HepG2 (cell line): ENCODE measurements at regions not wholly inside any gene's neighbourhood (a gene's known extent, or its start where the extent isn't known, plus 50 kb on each side); places are given as distances from the start of the nearest gene placed in this dataset.

ENCODE experiments used
- DR1 ChIP-seq: sonication (generic); formaldehyde crosslinking; IDR thresholded peaks from 2 replicates; pipeline ENCODE4 v1.8.0; 2021; ENCODE audit warnings: mild to moderate bottlenecking, missing genetic modification reagents, inconsistent platforms
- FOXK1 ChIP-seq: sonication (generic); formaldehyde crosslinking; IDR thresholded peaks from 2 replicates; pipeline ENCODE4 v1.4.0; 2020; ENCODE audit warnings: low read depth, missing genetic modification reagents, borderline replicate concordance
- GATAD2A ChIP-seq: IDR thresholded peaks from 2 replicates; pipeline ENCODE4 v1.6.1; 2016
- GZF1 ChIP-seq: sonication (generic); formaldehyde crosslinking; IDR thresholded peaks from 2 replicates; pipeline ENCODE4 v1.5.1; 2020; ENCODE audit warnings: mild to moderate bottlenecking, missing genetic modification reagents
- HNRNPL ChIP-seq: fragments of 200-400 bp; formaldehyde crosslinking; IDR thresholded peaks from 2 replicates; pipeline ENCODE4 v1.6.1; 2017; ENCODE audit warnings: mild to moderate bottlenecking, low read depth, low read length
- IKZF1 ChIP-seq: fragments of 450-650 bp; IDR thresholded peaks from 2 replicates; pipeline ENCODE4 v1.7.1; 2016
- KLF11 ChIP-seq: IDR thresholded peaks from 2 replicates; pipeline ENCODE4 v1.6.1; 2016; ENCODE audit warnings: missing compliant biosample characterization
- MEIS1 ChIP-seq: sonication (generic); formaldehyde crosslinking; IDR thresholded peaks from 2 replicates; pipeline ENCODE4 v1.9.0; 2021; ENCODE audit warnings: mild to moderate bottlenecking, missing genetic modification reagents, moderate library complexity, borderline replicate concordance
- NAIF1 ChIP-seq: sonication (generic); formaldehyde crosslinking; IDR thresholded peaks from 2 replicates; pipeline ENCODE4 v1.5.0; 2020; ENCODE audit warnings: mild to moderate bottlenecking, missing genetic modification reagents, borderline replicate concordance
- PAWR ChIP-seq: sonication (generic); formaldehyde crosslinking; IDR thresholded peaks from 2 replicates; pipeline ENCODE4 v1.4.0; 2020; ENCODE audit warnings: missing genetic modification reagents, mild to moderate bottlenecking, borderline replicate concordance
- PRMT3 ChIP-seq: sonication (generic); formaldehyde crosslinking; IDR thresholded peaks from 2 replicates; pipeline ENCODE4 v1.8.1; 2022; ENCODE audit warnings: low read depth, mild to moderate bottlenecking, moderate library complexity, missing genetic modification reagents, borderline replicate concordance
- SOX6 ChIP-seq, 2 experiments: fragments of 450-650 bp in 1 of 2; sonication (generic) in 1 of 2; formaldehyde crosslinking in 1 of 2; IDR thresholded peaks; 2 replicates each; pipeline versions ENCODE4 v1.4.0 to v1.6.1; 2017 to 2020; ENCODE audit warnings: antibody characterized with exemption in 1 of 2, mild to moderate bottlenecking in 1 of 2, missing genetic modification reagents in 1 of 2
- TBL1XR1 ChIP-seq: fragments of 150-350 bp; IDR thresholded peaks from 2 replicates; pipeline ENCODE4 v1.6.1; 2014; ENCODE audit warnings: borderline replicate concordance, low read length; ENCODE audit not compliant: partially characterized antibody
- ZBTB20 ChIP-seq: sonication (generic); formaldehyde crosslinking; IDR thresholded peaks from 2 replicates; pipeline ENCODE4 v1.8.1; 2023; ENCODE audit warnings: missing genetic modification reagents, low read depth, mild to moderate bottlenecking, borderline replicate concordance
- ZEB1 ChIP-seq: IDR thresholded peaks from 2 replicates; pipeline ENCODE4 v1.6.1; 2012; ENCODE audit warnings: mild to moderate bottlenecking, low read depth, inconsistent platforms; ENCODE audit not compliant: insufficient replicate concordance
- ZNF430 ChIP-seq: sonication (generic); formaldehyde crosslinking; IDR thresholded peaks from 2 replicates; pipeline ENCODE4 v1.9.0; 2021; ENCODE audit warnings: mild to moderate bottlenecking, missing genetic modification reagents
- ZNF788 ChIP-seq: sonication (generic); formaldehyde crosslinking; IDR thresholded peaks from 2 replicates; pipeline ENCODE4 v1.5.0; 2020; ENCODE audit warnings: mild to moderate bottlenecking, missing genetic modification reagents, borderline replicate concordance
- TF ChIP-seq, protein P1 (sequence below): sonication (generic); formaldehyde crosslinking; IDR thresholded peaks from 2 replicates; pipeline ENCODE4 v1.5.0; 2020; ENCODE audit warnings: mild to moderate bottlenecking, missing genetic modification reagents, borderline replicate concordance
- TF ChIP-seq, protein P2 (sequence below): sonication (generic); formaldehyde crosslinking; IDR thresholded peaks from 2 replicates; pipeline ENCODE4 v1.4.0; 2020; ENCODE audit warnings: missing genetic modification reagents
- TF ChIP-seq, protein P3 (sequence below): sonication (generic); formaldehyde crosslinking; IDR thresholded peaks from 2 replicates; pipeline ENCODE4 v1.5.0; 2020; ENCODE audit warnings: missing genetic modification reagents
- TF ChIP-seq, protein P4 (sequence below): sonication (generic); formaldehyde crosslinking; IDR thresholded peaks from 2 replicates; pipeline ENCODE4 v1.5.0; 2020; ENCODE audit warnings: missing genetic modification reagents, mild to moderate bottlenecking, borderline replicate concordance

DNA sequence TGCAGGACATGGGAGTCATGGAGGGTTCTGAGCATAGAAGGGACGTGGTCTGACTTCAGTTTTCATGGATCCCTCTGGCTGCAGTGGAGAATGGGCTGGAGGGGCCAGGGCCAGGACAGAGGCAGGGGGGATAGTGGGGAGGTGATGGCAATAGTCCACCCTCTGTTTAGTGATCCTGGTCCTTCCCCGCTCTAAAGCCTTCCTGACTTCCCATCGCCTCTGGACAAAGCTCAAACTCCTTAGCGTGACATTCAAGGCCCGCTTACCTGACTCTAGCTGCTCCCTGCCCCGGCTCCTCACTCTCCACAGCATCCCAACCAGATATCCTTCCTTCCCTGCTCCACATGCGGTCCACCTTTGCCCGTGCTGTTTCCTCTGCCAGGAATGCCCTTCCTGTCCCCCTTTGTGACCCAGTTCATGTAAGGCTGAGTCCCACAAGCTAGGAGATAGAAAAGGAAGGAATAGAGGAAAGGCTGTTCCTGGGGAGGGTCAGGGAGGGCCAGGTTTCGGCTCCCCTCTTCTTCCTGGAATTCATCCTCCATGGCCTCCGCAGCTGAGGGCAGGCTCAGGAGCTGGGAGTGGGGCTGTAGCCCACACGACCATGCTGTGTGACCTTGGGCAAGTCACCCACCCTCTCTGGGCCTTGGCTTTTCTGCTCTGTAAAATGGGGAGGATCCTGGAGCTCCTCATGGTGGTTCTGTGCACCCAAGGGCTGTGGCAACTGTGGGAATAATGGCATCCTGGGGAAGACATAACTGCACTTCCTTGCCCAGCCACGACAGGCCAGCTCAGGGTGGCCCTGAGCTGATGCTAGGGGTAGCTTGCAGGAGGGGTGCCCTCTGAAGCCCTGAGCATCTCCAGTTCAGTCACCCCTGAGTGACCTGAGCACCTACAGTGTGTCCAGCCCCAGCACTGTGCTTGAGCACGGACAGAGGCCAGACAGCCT, 116.1 kb downstream of the CEBPB start (continued):
- TF ChIP-seq, protein P1, sequence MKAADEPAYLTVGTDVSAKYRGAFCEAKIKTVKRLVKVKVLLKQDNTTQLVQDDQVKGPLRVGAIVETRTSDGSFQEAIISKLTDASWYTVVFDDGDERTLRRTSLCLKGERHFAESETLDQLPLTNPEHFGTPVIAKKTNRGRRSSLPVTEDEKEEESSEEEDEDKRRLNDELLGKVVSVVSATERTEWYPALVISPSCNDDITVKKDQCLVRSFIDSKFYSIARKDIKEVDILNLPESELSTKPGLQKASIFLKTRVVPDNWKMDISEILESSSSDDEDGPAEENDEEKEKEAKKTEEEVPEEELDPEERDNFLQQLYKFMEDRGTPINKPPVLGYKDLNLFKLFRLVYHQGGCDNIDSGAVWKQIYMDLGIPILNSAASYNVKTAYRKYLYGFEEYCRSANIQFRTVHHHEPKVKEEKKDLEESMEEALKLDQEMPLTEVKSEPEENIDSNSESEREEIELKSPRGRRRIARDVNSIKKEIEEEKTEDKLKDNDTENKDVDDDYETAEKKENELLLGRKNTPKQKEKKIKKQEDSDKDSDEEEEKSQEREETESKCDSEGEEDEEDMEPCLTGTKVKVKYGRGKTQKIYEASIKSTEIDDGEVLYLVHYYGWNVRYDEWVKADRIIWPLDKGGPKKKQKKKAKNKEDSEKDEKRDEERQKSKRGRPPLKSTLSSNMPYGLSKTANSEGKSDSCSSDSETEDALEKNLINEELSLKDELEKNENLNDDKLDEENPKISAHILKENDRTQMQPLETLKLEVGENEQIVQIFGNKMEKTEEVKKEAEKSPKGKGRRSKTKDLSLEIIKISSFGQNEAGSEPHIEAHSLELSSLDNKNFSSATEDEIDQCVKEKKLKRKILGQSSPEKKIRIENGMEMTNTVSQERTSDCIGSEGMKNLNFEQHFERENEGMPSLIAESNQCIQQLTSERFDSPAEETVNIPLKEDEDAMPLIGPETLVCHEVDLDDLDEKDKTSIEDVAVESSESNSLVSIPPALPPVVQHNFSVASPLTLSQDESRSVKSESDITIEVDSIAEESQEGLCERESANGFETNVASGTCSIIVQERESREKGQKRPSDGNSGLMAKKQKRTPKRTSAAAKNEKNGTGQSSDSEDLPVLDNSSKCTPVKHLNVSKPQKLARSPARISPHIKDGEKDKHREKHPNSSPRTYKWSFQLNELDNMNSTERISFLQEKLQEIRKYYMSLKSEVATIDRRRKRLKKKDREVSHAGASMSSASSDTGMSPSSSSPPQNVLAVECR = no peak
- TF ChIP-seq SOX6 (IDR thresholded peaks at IDR 0.05) (no peak), SOX6 (CRISPR knock-in tag; IDR thresholded peaks at IDR 0.05) (no peak), GATAD2A (CRISPR knock-in tag) (no peak), FOXK1 (0 out of 2 replicates have a peak, but pooled peaks have one; percentile 26), NAIF1 (CRISPR knock-in tag) (0 out of 2 replicates have a peak, but pooled peaks have one; percentile 76), ZEB1 (no peak), GZF1 (no peak), DR1 (CRISPR knock-in tag) (0 out of 2 replicates have a peak, but pooled peaks have one; percentile 10), ZNF430 (CRISPR knock-in tag) (no peak), KLF11 (CRISPR knock-in tag) (no peak), MEIS1 (no peak; the same call in 1 of the 2 replicates), PAWR (no peak), HNRNPL (no peak), TBL1XR1 (no peak), ZNF788 (CRISPR knock-in tag) (no peak), PRMT3 (CRISPR knock-in tag) (no peak), IKZF1 (no peak), ZBTB20 (CRISPR knock-in tag) (no peak)
- TF ChIP-seq, protein P2, sequence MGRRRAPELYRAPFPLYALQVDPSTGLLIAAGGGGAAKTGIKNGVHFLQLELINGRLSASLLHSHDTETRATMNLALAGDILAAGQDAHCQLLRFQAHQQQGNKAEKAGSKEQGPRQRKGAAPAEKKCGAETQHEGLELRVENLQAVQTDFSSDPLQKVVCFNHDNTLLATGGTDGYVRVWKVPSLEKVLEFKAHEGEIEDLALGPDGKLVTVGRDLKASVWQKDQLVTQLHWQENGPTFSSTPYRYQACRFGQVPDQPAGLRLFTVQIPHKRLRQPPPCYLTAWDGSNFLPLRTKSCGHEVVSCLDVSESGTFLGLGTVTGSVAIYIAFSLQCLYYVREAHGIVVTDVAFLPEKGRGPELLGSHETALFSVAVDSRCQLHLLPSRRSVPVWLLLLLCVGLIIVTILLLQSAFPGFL (CRISPR knock-in tag) = no peak
- TF ChIP-seq, protein P3, sequence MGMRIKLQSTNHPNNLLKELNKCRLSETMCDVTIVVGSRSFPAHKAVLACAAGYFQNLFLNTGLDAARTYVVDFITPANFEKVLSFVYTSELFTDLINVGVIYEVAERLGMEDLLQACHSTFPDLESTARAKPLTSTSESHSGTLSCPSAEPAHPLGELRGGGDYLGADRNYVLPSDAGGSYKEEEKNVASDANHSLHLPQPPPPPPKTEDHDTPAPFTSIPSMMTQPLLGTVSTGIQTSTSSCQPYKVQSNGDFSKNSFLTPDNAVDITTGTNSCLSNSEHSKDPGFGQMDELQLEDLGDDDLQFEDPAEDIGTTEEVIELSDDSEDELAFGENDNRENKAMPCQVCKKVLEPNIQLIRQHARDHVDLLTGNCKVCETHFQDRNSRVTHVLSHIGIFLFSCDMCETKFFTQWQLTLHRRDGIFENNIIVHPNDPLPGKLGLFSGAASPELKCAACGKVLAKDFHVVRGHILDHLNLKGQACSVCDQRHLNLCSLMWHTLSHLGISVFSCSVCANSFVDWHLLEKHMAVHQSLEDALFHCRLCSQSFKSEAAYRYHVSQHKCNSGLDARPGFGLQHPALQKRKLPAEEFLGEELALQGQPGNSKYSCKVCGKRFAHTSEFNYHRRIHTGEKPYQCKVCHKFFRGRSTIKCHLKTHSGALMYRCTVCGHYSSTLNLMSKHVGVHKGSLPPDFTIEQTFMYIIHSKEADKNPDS (CRISPR knock-in tag) = peak; percentile 62; the same call in 1 of the 2 replicates
- TF ChIP-seq, protein P4, sequence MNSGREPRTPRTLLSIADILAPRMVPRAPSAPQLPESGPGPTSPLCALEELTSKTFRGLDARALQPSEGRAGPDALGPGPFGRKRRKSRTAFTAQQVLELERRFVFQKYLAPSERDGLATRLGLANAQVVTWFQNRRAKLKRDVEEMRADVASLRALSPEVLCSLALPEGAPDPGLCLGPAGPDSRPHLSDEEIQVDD (CRISPR knock-in tag) = no peak; the same call in 1 of the 2 replicates
